GM19467 (cell line): ENCODE measurements at regions not wholly inside any gene's neighbourhood (a gene's known extent, or its start where the extent isn't known, plus 50 kb on each side); places are given as distances from the start of the nearest gene placed in this dataset.
"Not testable (repeated sequence)": the region's sequence is repeated elsewhere in the genome, so short reads cannot be mapped to it uniquely, and the experiment has no call there.

Experiments
- ATAC-seq: cut with Tn5 transposase; IDR thresholded peaks from one replicate; pipeline ENCODE4 v1.9.1; 2021; ENCODE audit warnings: mild to moderate bottlenecking, moderate library complexity; ENCODE audit not compliant: unreplicated experiment

DNA sequence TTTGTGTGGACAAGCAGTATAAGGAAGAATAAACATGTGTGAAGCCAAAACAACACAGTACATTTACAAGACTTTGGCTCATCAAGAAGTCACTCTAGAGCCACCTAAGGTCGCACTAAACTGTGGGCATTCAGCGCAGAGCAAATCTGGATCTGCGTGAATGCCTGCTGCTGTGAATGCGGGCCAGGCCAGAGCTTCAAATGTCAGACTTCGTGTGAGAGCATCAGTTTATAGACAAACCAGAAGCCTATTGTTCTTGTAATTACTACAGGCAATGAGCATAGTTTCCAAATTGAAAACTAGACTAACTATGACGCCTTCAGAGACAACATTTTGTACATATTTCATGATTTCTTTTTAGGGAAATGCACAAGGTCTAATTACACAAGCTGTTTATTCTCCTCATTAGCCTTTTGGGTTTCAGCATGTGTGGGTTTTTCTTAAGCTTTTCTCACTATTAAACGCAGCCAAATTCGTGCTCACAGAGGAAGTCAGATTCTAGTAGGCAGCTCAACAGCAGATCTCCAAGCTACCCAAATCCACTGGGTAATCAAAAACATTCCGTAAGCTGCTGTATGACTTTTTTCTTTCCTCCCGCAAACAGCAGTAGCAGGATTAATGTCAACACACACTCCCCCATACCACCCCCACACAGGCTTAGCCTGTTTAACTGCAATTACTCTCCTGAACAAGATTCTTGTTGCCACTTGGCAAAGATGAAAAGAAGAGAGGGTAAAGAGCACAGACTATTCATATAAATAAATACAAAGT lies 84.5 kb upstream of the SETMAR start:
- ATAC-seq = no peak

DNA sequence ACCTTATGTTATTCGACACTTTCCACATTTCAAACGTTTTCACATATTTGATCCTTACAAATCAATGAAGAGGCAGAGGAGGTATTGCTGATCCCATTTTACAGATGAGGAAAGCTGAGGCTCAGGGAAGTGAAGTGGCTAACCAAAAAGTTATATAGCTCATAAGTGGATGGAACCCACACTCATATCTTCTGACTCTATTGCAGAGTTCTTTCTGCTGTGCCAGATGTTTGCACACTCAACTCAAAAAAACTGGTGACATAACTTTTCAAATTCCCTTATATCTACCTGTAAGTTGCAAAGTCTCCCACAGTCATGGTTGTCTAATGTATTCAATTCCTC lies 84.0 kb upstream of the SETMAR start:
- no peak for ATAC-seq

DNA sequence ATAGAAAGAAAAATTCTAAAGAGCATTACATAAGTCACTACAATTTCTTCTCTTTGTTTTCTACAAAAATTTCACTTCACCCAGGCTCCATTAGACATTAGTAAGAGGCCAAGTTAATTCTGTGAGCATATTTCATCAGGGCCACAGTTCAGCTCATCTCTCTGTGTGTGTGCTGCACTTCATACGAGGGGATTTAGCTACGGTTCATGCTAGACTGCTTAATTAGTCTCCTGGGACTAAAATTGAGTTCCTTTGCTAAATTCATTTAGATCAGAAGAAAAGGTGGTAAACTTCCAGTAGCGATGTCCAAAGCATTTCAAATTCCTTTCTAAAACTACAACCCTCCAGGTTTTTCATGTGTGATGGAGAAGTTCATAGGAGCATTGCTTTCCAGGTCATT lies 83.1 kb upstream of the SETMAR start:
- ATAC-seq = no peak

DNA sequence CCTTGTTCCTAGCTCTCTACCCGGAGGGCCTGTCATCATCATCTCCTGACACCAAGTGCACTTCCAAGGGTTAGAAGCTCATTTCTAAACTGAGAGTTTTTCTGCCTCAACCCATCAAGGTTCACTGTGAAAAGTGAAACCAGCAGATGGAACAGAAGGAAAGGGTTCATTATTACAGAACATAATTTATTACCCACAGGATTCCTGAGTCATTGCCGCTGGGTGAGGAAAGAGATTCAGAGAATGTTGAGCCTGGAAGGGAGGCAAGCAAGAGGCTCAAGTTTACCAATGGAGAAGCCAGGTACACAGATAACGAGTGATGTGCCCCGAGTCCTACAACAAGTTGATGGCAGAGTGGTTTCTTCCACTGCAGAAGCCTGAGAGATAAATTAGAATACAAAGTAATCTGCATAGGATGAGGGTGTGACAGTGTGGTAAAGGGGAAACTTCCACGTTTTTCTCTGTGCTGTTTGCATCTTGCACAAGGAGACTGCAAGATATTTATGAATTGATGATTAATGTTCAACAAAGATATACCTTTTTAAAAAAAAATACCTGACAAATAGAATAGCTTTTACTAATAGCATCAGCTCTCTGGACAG lies 80.5 kb upstream of the SETMAR start:
- no peak for ATAC-seq

DNA sequence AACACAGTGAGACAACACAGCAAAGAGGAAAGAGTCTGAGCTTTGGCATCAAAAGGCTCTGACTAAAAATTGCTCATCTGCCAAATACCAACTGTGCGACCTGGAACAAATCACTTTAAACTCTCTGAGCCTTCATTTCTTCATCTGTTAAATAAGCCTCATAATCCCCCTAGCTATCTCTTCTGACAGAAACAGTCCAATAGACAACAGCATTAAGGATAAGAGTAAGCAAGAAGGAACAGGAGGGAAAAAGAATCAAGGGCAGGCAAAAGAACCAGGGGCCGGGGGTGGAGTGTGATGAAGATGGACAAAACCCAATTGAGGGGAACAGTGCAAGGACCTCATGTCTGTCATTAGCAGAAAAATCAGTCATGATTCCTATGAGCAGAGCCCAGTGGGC lies 79.4 kb upstream of the SETMAR start:
- no peak for ATAC-seq

DNA sequence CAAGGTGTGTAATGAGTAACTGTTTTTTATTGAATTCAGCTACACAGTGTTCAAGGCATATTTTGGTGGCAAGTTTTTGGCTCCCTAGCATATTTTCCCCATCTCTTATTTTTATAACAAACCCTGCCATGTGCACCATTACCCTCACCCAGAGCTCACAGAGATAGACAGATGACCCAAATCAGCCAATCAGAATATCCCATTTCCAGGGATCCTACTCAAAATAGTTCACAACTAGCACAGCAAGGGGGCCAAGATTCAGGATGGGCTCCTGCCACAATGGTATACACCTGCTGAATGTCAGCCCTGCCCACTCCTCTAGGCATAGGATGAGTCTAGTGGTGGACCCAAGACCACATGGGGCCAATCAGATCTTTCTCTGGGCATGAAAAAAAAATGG lies 78.8 kb upstream of the SETMAR start:
- ATAC-seq = no peak

DNA sequence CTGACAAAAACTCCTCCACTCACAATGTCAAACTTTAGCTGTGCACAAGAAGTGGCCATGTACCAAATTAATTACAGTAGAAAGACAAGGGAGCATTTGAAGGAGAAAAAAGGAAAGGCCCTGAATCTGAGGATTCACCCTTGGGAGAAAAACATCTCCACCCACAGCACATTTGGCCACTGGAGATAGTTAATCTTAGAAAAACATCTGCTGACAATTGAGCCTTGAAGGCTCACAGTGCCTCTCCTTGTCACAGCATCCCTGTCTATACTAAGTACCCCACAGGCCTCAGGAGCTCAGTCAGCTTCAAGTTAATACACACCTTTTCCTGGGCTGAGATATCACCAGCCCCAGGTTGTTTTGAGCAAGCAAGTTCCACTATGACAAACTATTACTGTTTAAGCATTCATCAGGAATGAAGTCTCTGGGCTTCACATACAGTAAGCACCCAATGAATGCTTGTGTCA lies 78.1 kb upstream of the SETMAR start:
- no peak for ATAC-seq

DNA sequence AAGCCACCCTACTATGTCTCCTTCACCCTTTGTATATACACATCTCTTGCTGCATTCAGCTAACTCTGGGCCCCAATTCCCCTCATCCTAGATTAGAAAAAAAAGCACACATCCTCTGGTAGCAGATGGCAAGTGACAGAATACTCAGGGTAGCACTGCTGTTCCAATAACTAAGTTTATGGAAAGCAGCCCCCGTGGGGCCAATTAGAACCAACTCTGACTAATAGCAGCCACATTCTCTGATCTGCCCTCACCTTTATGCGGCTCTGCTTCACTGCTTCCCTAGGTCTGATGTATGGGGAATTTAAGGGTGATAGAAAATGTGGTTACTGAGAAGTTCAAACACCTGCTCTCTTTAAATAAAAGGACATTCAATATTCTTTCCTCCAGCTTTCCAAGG lies 74.9 kb upstream of the SETMAR start:
- no peak for ATAC-seq

DNA sequence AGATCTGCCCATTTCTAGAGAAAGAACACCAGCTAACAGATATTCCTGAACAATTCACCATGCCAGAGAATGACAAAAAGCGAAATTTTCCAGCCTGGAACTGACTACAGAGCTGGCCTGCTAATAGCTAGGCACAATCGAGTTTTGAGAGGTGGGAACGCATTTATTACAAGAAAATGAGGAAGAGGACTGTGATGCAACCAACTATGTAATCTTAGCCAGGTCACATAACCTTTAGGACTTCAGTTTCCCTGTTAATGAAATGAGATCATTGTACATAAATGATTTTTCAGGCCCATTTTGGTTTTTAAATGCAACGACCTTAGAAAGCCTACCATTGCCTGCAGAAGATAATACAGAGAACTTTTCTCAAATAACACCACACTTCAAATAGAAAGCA lies 72.1 kb upstream of the SETMAR start:
- ATAC-seq = no peak

DNA sequence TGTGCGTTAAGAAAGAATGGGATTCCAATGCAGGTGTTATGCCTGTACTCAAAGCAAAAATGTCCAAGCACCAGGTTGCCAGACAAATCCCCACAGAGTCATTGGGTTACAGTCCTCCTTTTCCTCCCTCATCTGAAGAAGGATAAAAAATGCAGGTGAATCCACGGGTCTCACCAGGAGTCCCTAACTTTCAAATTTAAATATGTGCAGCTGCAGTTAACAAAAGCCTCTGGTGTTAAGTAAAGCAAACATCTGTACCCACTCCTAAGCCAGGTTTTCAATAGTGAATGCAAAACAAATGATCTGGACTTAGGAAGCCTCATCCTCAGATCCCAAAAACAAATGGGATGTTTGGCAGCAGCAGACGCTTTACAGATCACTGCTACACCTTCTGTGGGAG lies 70.4 kb upstream of the SETMAR start:
- ATAC-seq = no peak

DNA sequence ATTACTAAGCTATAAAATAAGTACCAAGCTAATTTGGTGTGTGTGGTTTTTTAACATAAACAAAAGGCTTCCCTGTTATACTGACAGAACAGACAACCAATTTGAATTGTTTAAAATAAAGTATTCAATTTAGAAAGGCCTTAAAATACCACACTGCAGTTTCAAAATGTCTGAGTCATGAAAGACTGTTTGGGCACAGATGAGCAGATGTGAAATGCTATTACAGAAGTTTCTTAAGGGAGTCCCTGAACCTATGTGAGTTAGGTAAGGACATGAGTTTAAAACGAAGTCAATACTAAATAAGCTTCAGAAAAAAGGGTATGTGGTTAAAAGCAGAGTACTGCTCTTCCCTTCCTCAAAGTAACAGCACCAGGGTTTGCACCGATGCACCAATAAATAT lies 69.7 kb upstream of the SETMAR start:
- ATAC-seq = no peak

DNA sequence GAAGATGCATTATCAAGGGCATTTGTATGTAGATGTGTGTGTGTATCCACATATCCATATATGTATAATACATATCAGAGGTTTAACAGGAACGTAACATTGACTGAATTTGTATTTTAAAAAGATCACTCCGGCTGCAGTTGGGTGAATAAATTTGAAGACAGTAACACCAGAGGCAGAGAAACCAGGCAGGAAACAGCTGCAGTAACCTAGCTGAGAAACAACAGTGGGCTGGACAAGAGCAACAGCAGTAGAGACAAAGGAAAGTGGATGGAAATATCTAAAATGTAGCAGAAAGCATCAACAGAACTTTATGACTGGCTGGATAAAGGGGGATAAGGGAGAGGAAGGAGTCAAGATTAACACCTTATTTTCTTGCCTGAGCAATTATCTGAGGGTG lies 68.3 kb upstream of the SETMAR start:
- no peak for ATAC-seq

DNA sequence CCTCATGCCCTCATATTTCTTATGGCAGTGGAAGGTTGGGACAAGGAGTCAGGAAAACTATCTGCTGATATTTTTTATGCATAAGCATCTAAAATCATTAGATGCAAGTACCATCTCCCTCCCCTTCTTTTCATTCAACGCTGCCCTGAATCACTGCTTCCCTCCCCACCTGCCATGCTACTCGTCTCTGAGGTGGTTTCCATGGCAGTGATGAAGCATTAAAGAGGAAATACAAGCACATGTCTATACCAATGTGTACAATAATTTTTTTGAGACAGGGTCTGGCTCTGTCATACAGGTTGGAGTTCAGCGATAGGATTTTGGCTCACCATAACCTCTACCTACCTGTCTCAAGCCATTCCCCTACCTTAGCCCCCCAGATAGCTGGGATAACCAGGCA lies 67.5 kb upstream of the SETMAR start:
- ATAC-seq = no peak

DNA sequence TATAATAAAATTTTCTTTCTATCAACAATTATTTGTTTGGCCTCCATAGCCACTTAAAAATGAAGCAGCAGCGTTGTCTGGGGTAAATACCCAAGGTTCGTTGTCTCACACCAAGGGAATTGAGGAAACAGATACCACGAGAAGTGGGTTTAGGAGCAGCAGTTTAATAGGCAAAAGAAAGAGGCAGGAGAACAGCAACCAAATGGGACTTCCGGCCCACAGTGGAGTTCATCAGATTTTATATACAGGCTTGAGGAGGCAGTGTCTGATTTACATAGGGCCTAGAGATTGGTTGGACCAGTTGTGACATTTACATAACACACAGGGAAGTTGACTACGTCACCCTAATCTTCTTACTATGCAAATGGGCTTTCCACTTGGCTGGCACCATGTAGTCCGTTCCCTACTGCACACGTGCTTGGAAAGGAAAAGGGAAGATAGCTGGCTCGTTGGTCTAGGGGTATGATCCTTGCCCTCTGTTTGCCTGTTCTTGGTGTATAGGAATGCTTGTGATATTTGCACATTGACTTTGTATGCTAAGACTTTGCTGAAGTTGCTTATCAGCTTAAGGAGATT lies 61.5 kb upstream of the SETMAR start:
- ATAC-seq = no peak

DNA sequence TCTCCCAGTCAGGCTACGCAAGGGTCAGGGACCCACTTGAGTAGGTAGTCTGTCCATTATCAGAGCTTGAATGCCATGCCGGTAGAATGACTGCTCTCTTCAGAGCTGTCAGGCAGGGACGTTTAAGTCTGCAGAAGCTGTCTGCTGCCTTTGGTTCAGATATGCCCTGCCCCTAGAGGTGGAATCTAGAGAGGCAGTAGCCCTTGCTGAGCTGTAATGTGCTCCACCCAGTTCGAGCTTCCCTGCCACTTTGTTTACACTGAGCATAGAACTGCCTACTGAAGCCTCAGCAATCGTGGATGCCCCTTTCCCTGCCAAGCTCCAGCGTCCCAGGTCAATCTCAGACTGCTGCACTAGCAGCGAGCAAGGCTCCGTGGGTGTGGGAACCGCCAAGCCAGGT lies 57.5 kb upstream of the SETMAR start:
- ATAC-seq = no peak

DNA sequence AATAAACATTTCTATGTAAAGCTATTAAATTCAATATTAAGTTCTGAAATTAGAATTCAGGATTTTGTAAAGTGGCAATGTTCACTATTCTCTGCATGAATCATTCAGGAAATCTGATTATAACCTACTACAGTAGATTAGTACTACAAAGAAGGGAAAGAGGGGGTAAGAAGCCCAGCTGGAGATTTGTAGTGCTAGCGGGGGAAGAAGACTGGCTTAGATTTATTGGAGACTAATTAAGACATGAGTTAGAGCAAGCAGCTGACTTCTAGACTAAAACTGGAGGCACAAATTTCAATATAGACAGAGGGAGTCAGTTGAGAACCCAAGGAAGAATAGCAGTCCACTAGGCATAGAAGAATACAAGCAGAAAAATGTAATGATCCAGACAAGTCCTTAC lies 55.8 kb upstream of the SETMAR start:
- no peak for ATAC-seq

DNA sequence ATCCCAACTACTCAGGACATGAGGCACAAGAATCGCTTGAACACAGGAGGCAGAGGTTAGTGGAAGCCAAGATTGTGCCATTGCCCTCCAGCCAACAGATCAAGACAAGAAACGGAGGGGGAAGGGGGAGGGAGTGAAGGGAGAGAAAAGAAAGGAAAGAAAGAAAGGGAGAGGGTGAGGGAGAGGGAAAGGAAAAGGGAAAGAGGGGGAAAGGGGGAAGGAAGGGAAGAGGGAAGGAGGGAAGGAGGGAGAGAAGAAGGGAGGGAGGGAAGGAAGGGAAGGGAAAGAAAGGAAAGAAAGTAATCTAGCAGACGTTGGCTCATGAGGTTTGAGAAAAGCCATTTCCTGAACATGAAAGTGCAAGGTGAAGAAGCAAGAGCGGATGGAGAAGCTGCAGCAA lies 53.1 kb upstream of the SETMAR start:
- ATAC-seq = no peak

DNA sequence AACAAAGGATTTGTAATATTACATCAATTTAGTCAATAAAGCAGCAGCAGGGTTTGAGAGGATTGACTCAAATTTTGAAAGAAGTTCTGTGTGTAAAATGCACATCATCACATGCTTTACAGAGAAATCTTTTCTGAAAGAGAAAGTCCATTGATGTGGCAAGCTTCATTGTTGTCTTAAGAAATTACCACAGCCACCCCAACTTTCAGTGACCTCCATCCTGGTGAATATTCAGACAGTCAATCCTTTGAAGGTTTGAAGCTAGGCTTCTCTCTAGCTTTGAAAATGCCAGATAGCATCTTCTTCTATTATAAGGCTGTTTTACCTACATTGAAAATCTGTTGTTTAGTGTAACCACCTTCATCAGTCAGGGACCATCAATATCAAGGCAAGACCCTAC lies 51.8 kb upstream of the SETMAR start:
- ATAC-seq = no peak

DNA sequence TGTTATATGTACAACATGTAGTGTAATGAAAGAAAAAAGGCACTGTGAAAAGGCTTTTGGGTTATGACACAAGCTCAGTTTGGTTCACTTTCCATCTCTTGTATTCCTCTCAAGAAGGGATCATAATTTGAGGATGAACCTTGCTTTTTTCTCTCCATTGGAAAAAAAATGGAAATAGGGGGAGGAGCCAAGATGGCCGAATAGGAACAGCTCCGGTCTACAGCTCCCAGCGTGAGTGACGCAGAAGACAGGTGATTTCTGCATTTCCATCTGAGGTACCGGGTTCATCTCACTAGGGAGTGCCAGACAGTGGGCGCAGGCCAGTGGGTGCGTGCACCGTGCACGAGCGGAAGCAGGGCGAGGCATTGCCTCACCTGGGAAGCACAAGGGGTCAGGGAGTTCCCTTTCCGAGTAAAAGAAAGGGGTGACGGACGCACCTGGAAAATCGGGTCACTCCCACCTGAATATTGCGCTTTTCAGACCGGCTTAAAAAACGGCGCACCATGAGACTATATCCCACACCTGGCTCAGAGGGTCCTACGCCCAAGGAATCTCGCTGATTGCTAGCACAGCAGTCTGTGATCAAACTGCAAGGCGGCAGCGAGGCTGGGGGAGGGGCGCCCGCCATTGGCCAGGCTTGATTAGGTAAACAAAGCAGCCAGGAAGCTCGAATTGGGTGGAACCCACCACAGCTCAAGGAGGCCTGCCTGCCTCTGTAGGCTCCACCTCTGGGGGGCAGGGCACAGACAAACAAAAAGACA lies 49.9 kb upstream of the SETMAR start:
- ATAC-seq = not testable (repeated sequence)
